DOHH2 (cell line): ENCODE measurements at regions not wholly inside any gene's neighbourhood (a gene's known extent, or its start where the extent isn't known, plus 50 kb on each side); places are given as distances from the start of the nearest gene placed in this dataset.

Source experiments
- H3F3A ChIP-seq: fragments of 200-600 bp; sonication (generic), shearing (Covaris generic); 2 replicates; pipeline ENCODE4 v1.6.0; 2016; ENCODE audit warnings: antibody characterized with exemption, mild to moderate bottlenecking; ENCODE audit not compliant: control insufficient read depth, insufficient read depth
- H3K27ac ChIP-seq: fragments of 200-600 bp; sonication (generic); 2 replicates; pipeline ENCODE4 v1.5.1; 2014; ENCODE audit warnings: low read depth, mild to moderate bottlenecking, low read length, moderate library complexity
- H3K27me3 ChIP-seq: fragments of 200-600 bp; sonication (generic); 2 replicates; pipeline ENCODE4 v1.6.1; 2014; ENCODE audit warnings: mild to moderate bottlenecking, low read length, mixed read lengths; ENCODE audit not compliant: control insufficient read depth
- H3K36me3 ChIP-seq: fragments of 200-600 bp; sonication (generic); 2 replicates; pipeline ENCODE4 v1.6.1; 2014; ENCODE audit warnings: mild to moderate bottlenecking, low read length, moderate library complexity, mixed read lengths; ENCODE audit not compliant: control insufficient read depth
- H3K4me1 ChIP-seq: fragments of 200-600 bp; sonication (generic); 2 replicates; pipeline ENCODE4 v1.6.1; 2014; ENCODE audit warnings: mild to moderate bottlenecking, low read length, mixed read lengths; ENCODE audit not compliant: control insufficient read depth
- H3K4me2 ChIP-seq: fragments of 200-600 bp; sonication (generic); 2 replicates; pipeline ENCODE4 v1.6.0; 2014; ENCODE audit warnings: mild to moderate bottlenecking, low read length, moderate library complexity
- H3K4me3 ChIP-seq: fragments of 200-600 bp; sonication (generic); 2 replicates; pipeline ENCODE4 v1.5.1; 2014; ENCODE audit warnings: mild to moderate bottlenecking, low read length, mixed read lengths
- H3K79me2 ChIP-seq: fragments of 200-600 bp; sonication (generic); 2 replicates; pipeline ENCODE4 v1.6.1; 2014; ENCODE audit warnings: mild to moderate bottlenecking, low read length, mixed read lengths; ENCODE audit not compliant: control insufficient read depth
- H3K9me2 ChIP-seq: fragments of 200-600 bp; sonication (generic); replicated peaks from 2 replicates; pipeline ENCODE4 v1.6.1; 2014; ENCODE audit warnings: mild to moderate bottlenecking, low read length, mixed read lengths; ENCODE audit not compliant: control insufficient read depth
- H3K9me3 ChIP-seq: fragments of 200-600 bp; sonication (generic); 2 replicates; pipeline ENCODE4 v1.6.1; 2014; ENCODE audit warnings: antibody characterized with exemption, low read length, mixed read lengths; ENCODE audit not compliant: control insufficient read depth, insufficient read depth
- H4K20me1 ChIP-seq: fragments of 200-600 bp; sonication (generic); 2 replicates; pipeline ENCODE4 v1.6.0; 2014; ENCODE audit warnings: low read depth, mild to moderate bottlenecking, antibody characterized with exemption, low read length, moderate library complexity; ENCODE audit not compliant: control insufficient read depth, insufficient read depth
- CTCF ChIP-seq: fragments of 200-600 bp; sonication (generic); IDR thresholded peaks from one replicate; pipeline ENCODE4 v1.5.1; 2014; ENCODE audit warnings: antibody characterized with exemption, mild to moderate bottlenecking, low read depth, low read length; ENCODE audit not compliant: poor library complexity, severe bottlenecking
- EZH2phosphoT487 ChIP-seq: fragments of 200-600 bp; sonication (generic); IDR thresholded peaks from 2 replicates; pipeline ENCODE4 v1.6.1; 2017; ENCODE audit warnings: borderline replicate concordance, mild to moderate bottlenecking, antibody characterized with exemption, low read length, moderate library complexity, mixed read lengths

- H3K9me3 ChIP-seq = peaks cover 8% of the 10 kb centered on the region; the same call in 1 of the 2 replicates
- no peak for TF ChIP-seq CTCF
- no peak for TF ChIP-seq EZH2phosphoT487
- no peaks in the 10 kb centered on the region for H3F3A ChIP-seq
- H3K27ac ChIP-seq = no peak overlapping the region
- H3K4me1 ChIP-seq = no peaks in the 10 kb centered on the region
- H3K36me3 ChIP-seq = no peaks in the 10 kb centered on the region
- no peaks in the 10 kb centered on the region for H4K20me1 ChIP-seq
- no peak overlapping the region for H3K4me3 ChIP-seq
- H3K79me2 ChIP-seq = no peaks in the 10 kb centered on the region
- H3K4me2 ChIP-seq = no peak overlapping the region
- H3K9me2 ChIP-seq = no peaks in the 10 kb centered on the region
- H3K27me3 ChIP-seq = no peaks in the 10 kb centered on the region
Measured at GRCh38 chr11:95349345-95349942, 118.4 kb upstream of the SESN3 start.

- H3K9me3 ChIP-seq = peaks cover 8% of the 10 kb centered on the region; the same call in 1 of the 2 replicates
- H3K79me2 ChIP-seq = no peaks in the 10 kb centered on the region
- H4K20me1 ChIP-seq = no peaks in the 10 kb centered on the region
- H3K27me3 ChIP-seq = no peaks in the 10 kb centered on the region
- no peak overlapping the region for H3K4me3 ChIP-seq
- no peaks in the 10 kb centered on the region for H3K9me2 ChIP-seq
- H3K27ac ChIP-seq = no peak overlapping the region
- no peaks in the 10 kb centered on the region for H3F3A ChIP-seq
- no peaks in the 10 kb centered on the region for H3K36me3 ChIP-seq
- no peaks in the 10 kb centered on the region for H3K4me1 ChIP-seq
- TF ChIP-seq CTCF (no peak), EZH2phosphoT487 (no peak)
- H3K4me2 ChIP-seq = no peak overlapping the region
Measured at GRCh38 chr11:95346265-95346664, 115.3 kb upstream of the SESN3 start.

- H3K27me3 ChIP-seq = no peaks in the 10 kb centered on the region
- H3K9me3 ChIP-seq = peaks cover 8% of the 10 kb centered on the region; the same call in 1 of the 2 replicates
- H3K9me2 ChIP-seq = no peaks in the 10 kb centered on the region
- H3K36me3 ChIP-seq = no peaks in the 10 kb centered on the region
- no peak overlapping the region for H3K4me3 ChIP-seq
- TF ChIP-seq EZH2phosphoT487 (no peak), CTCF (no peak)
- H3F3A ChIP-seq = no peaks in the 10 kb centered on the region
- H3K27ac ChIP-seq = no peak overlapping the region
- no peaks in the 10 kb centered on the region for H3K79me2 ChIP-seq
- H4K20me1 ChIP-seq = no peaks in the 10 kb centered on the region
- no peaks in the 10 kb centered on the region for H3K4me1 ChIP-seq
- H3K4me2 ChIP-seq = no peak overlapping the region
Measured at GRCh38 chr11:95345651-95346050, 114.6 kb upstream of the SESN3 start.
